ENCODE measurements at regions not wholly inside any gene's neighbourhood (a gene's known extent, or its start where the extent isn't known, plus 50 kb on each side); places are given as distances from the start of the nearest gene placed in this dataset.

DNA sequence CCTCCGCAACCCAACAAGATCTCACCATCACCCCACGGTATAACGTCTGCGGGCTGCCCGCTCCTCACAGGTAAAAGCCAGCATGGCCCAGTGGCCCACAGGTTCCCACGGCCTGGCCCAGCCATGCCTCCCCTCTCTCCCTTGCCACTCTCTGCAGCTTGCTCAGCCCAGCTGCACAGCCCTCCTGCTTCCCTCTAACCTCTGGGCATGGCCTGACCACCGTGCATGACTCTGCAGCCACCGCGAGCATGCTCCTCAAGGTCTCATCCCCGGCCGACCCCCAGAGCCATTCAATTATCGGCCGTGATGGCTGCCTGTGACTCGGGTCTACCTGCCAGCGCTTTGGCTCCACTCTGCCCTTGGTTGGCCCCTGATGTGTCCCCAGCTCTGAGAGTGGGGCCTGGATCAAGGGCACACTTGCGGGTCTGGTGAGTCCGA lies 185.5 kb downstream of the CTTN start:
- Histone ChIP-seq H3K4me3 (ENCODE audit: low read length) (no peak overlapping the region), H3K4me1 (ENCODE audit: control insufficient read depth, insufficient read depth, low read length) (no peaks in the 10 kb centered on the region), H3K36me3 (ENCODE audit: control insufficient read depth, insufficient read depth, low read length) (no peaks in the 10 kb centered on the region), H3K27ac (ENCODE audit: low read length) (no peak overlapping the region), H3K9me3 (ENCODE audit: control insufficient read depth, low read depth, low read length) (no peaks in the 10 kb centered on the region), H3K27me3 (ENCODE audit: control insufficient read depth, insufficient read depth, low read length) (no peaks in the 10 kb centered on the region)
- no CpG with 5 or more reads among the region's 17 CpGs for WGBS (ENCODE audit: insufficient coverage, low lambda C conversion rate)
- no peak for DNase-seq

- H3K36me3 ChIP-seq (ENCODE audit: control insufficient read depth, insufficient read depth, low read length): no peaks in the 10 kb centered on the region
- no peak for DNase-seq
- H3K4me3 ChIP-seq (ENCODE audit: low read length): no peak overlapping the region
- no peaks in the 10 kb centered on the region for H3K27me3 ChIP-seq (ENCODE audit: control insufficient read depth, insufficient read depth, low read length)
- no peak overlapping the region for H3K27ac ChIP-seq (ENCODE audit: low read length)
- H3K9me3 ChIP-seq (ENCODE audit: control insufficient read depth, low read depth, low read length): no peaks in the 10 kb centered on the region
- WGBS (ENCODE audit: insufficient coverage, low lambda C conversion rate): no CpG with 5 or more reads among the region's 15 CpGs
- no peaks in the 10 kb centered on the region for H3K4me1 ChIP-seq (ENCODE audit: control insufficient read depth, insufficient read depth, low read length)
These were observed 186.3 kb downstream of the CTTN start for GRCh38 chr11:70584498-70585235.

DNA sequence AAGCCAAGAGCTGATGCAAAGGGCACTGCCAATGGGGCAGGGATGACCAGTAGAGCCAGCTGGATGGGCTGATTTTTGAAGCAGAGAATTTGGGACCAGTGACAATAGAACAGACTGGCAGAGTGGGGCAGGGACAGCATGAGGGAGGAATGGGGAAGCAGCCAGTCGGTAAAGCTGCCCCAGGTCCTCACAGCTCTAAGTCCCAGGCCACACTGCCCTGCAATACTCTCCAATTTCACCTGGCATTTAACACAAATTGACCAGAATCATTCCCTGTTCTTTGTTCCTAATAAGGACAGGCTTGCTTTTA lies 186.9 kb downstream of the CTTN start:
- WGBS (ENCODE audit: insufficient coverage, low lambda C conversion rate): no CpG with 5 or more reads among the region's 1 CpG
- Histone ChIP-seq H3K36me3 (ENCODE audit: control insufficient read depth, insufficient read depth, low read length) (no peaks in the 10 kb centered on the region), H3K4me1 (ENCODE audit: control insufficient read depth, insufficient read depth, low read length) (no peaks in the 10 kb centered on the region), H3K9me3 (ENCODE audit: control insufficient read depth, low read depth, low read length) (no peaks in the 10 kb centered on the region), H3K27me3 (ENCODE audit: control insufficient read depth, insufficient read depth, low read length) (no peaks in the 10 kb centered on the region), H3K27ac (ENCODE audit: low read length) (no peak overlapping the region), H3K4me3 (ENCODE audit: low read length) (no peak overlapping the region)
- DNase-seq: no peak

DNA sequence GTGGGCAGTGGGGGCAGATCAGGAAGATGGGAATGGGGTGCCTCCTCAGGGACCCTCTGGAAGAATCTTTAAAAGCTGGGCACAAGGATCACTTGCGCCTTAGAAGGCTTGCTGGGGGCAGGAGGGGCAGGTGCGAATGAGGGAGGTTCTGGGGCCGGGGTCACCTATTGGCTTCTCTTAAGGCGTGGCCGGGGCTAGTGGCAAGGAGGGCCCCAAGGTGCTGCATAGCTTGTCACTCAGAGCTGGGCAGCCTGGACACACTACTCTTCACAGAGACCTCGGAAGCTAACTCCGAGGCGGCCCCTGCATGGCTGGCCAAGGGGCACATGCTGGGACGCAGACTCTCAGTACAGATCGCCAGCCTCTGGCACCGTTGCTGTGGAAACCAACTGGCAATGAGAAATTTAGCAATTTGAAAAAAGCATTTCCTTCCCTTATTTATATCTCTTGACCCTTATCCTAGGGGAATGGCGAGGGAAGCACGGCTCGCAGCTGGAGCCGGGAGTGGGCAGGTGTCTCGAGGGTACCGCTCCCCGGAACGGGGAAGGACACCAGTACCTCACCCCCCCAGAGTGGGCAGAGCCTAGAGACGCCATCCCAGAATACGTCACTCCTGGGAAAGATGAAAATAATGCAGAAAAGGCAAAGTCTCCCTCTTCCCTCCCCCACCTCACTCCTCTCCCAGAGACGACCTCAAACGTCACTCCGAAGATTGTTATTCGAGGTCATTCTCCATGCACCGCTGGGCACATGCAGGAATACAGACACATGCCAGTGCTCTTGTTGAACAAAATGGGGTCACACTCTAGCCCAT lies 188.1 kb downstream of the CTTN start:
- H3K27ac ChIP-seq (ENCODE audit: low read length): no peak overlapping the region

GRCh38 chr11:70587075-70587389 lies 188.7 kb downstream of the CTTN start:
- Histone ChIP-seq H3K4me1 (ENCODE audit: control insufficient read depth, insufficient read depth, low read length) (no peaks in the 10 kb centered on the region), H3K36me3 (ENCODE audit: control insufficient read depth, insufficient read depth, low read length) (no peaks in the 10 kb centered on the region), H3K27me3 (ENCODE audit: control insufficient read depth, insufficient read depth, low read length) (no peaks in the 10 kb centered on the region), H3K9me3 (ENCODE audit: control insufficient read depth, low read depth, low read length) (no peaks in the 10 kb centered on the region), H3K4me3 (ENCODE audit: low read length) (no peak overlapping the region), H3K27ac (ENCODE audit: low read length) (no peak overlapping the region)
- DNase-seq: no peak
- WGBS (ENCODE audit: insufficient coverage, low lambda C conversion rate): no CpG with 5 or more reads among the region's 9 CpGs

More for the DNA sequence above, 188.1 kb downstream of the CTTN start:
- no peaks in the 10 kb centered on the region for H3K36me3 ChIP-seq (ENCODE audit: control insufficient read depth, insufficient read depth, low read length)
- no CpG with 5 or more reads among the region's 26 CpGs for WGBS (ENCODE audit: insufficient coverage, low lambda C conversion rate)
- no peak overlapping the region for H3K4me3 ChIP-seq (ENCODE audit: low read length)
- H3K9me3 ChIP-seq (ENCODE audit: control insufficient read depth, low read depth, low read length): no peaks in the 10 kb centered on the region
- DNase-seq: no peak
- no peaks in the 10 kb centered on the region for H3K4me1 ChIP-seq (ENCODE audit: control insufficient read depth, insufficient read depth, low read length)
- no peaks in the 10 kb centered on the region for H3K27me3 ChIP-seq (ENCODE audit: control insufficient read depth, insufficient read depth, low read length)

DNA sequence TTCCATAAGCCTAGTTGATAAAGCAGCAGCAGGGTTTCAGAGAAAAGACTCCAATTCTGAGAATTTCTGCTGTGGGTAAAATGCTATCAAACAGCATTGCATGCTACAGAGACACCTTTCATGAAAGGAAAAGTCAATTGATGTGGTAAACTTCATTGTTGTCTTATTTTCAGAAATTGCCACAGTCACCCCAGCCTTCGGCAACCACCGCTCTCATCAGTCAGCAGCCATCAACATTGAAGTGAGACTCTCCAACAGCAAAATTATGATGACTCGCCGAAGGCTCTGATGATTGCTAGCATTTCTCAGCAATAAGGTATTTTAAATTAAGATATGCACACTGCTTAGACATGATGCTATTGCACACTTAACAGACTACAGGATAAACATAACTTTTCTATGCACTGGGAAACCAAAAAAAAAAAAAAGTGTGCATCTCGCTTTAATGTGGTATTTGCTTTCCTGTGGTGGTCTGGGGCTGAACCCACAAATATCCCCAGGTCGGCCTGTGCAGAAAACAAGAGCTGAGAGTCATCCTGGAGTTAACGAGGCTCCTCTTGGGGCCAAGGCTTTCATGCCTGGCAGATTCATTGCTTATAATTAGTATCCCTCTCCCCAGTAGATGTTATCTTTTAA lies 192.1 kb downstream of the CTTN start:
- Histone ChIP-seq H3K27me3 (ENCODE audit: control insufficient read depth, insufficient read depth, low read length) (no peaks in the 10 kb centered on the region), H3K36me3 (ENCODE audit: control insufficient read depth, insufficient read depth, low read length) (no peaks in the 10 kb centered on the region), H3K4me3 (ENCODE audit: low read length) (no peak overlapping the region), H3K4me1 (ENCODE audit: control insufficient read depth, insufficient read depth, low read length) (no peaks in the 10 kb centered on the region), H3K27ac (ENCODE audit: low read length) (no peak overlapping the region), H3K9me3 (ENCODE audit: control insufficient read depth, low read depth, low read length) (no peaks in the 10 kb centered on the region)
- DNase-seq: no peak
- no CpG with 5 or more reads among the region's 7 CpGs for WGBS (ENCODE audit: insufficient coverage, low lambda C conversion rate)

GRCh38 chr11:70592641-70593165 lies 194.4 kb downstream of the CTTN start:
- DNase-seq: no peak
- no peak overlapping the region for H3K4me3 ChIP-seq (ENCODE audit: low read length)
- WGBS (ENCODE audit: insufficient coverage, low lambda C conversion rate): no CpG with 5 or more reads among the region's 17 CpGs

GRCh38 chr11:70593446-70593983 lies 195.2 kb downstream of the CTTN start:
- no peaks in the 10 kb centered on the region for H3K36me3 ChIP-seq (ENCODE audit: control insufficient read depth, insufficient read depth, low read length)
- H3K27ac ChIP-seq (ENCODE audit: low read length): no peak overlapping the region
- no peak for DNase-seq
- no CpG with 5 or more reads among the region's 10 CpGs for WGBS (ENCODE audit: insufficient coverage, low lambda C conversion rate)
- no peaks in the 10 kb centered on the region for H3K9me3 ChIP-seq (ENCODE audit: control insufficient read depth, low read depth, low read length)
- no peaks in the 10 kb centered on the region for H3K4me1 ChIP-seq (ENCODE audit: control insufficient read depth, insufficient read depth, low read length)
- H3K27me3 ChIP-seq (ENCODE audit: control insufficient read depth, insufficient read depth, low read length): no peaks in the 10 kb centered on the region
- no peak overlapping the region for H3K4me3 ChIP-seq (ENCODE audit: low read length)

More at GRCh38 chr11:70592641-70593165, 194.4 kb downstream of the CTTN start:
- Histone ChIP-seq H3K9me3 (ENCODE audit: control insufficient read depth, low read depth, low read length) (no peaks in the 10 kb centered on the region), H3K36me3 (ENCODE audit: control insufficient read depth, insufficient read depth, low read length) (no peaks in the 10 kb centered on the region), H3K4me1 (ENCODE audit: control insufficient read depth, insufficient read depth, low read length) (no peaks in the 10 kb centered on the region), H3K27me3 (ENCODE audit: control insufficient read depth, insufficient read depth, low read length) (no peaks in the 10 kb centered on the region), H3K27ac (ENCODE audit: low read length) (no peak overlapping the region)

- 90% methylated on average over 4 of the region's 16 CpGs for WGBS (ENCODE audit: insufficient coverage, low lambda C conversion rate)
- Histone ChIP-seq H3K9me3 (ENCODE audit: control insufficient read depth, low read depth, low read length) (no peaks in the 10 kb centered on the region), H3K27me3 (ENCODE audit: control insufficient read depth, insufficient read depth, low read length) (no peaks in the 10 kb centered on the region), H3K36me3 (ENCODE audit: control insufficient read depth, insufficient read depth, low read length) (no peaks in the 10 kb centered on the region), H3K4me1 (ENCODE audit: control insufficient read depth, insufficient read depth, low read length) (no peaks in the 10 kb centered on the region), H3K27ac (ENCODE audit: low read length) (no peak overlapping the region), H3K4me3 (ENCODE audit: low read length) (no peak overlapping the region)
- no peak for DNase-seq
These were observed 195.7 kb downstream of the CTTN start for GRCh38 chr11:70594031-70594430.

DNA sequence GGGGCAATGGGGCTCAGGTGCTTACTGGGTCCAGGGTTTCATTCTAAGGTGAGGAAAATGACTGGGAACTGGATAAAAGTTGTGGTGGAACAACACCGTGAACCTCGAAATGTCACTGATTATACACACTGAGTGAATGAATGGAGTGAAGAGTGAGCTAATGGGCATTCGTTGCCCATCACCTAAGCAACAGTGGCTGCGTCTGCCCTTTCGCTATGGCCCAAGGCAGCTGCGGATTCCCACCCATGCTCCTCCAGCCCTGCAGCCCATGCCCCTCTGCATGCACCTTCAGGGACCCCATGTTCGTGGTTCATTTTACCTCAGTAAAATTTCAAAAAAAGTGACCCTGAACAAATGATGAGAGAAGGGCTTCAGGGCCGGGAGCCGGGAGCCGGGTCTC lies 196.3 kb downstream of the CTTN start:
- Histone ChIP-seq H3K4me1 (ENCODE audit: control insufficient read depth, insufficient read depth, low read length) (no peaks in the 10 kb centered on the region), H3K27ac (ENCODE audit: low read length) (no peak overlapping the region), H3K4me3 (ENCODE audit: low read length) (no peak overlapping the region), H3K9me3 (ENCODE audit: control insufficient read depth, low read depth, low read length) (no peaks in the 10 kb centered on the region), H3K27me3 (ENCODE audit: control insufficient read depth, insufficient read depth, low read length) (no peaks in the 10 kb centered on the region), H3K36me3 (ENCODE audit: control insufficient read depth, insufficient read depth, low read length) (no peaks in the 10 kb centered on the region)
- no CpG with 5 or more reads among the region's 10 CpGs for WGBS (ENCODE audit: insufficient coverage, low lambda C conversion rate)
- DNase-seq: no peak
